HepG2 (cell line): ENCODE measurements at regions not wholly inside any gene's neighbourhood (a gene's known extent, or its start where the extent isn't known, plus 50 kb on each side); places are given as distances from the start of the nearest gene placed in this dataset.

Experiments
- BRCA1 ChIP-seq: sonication (generic); formaldehyde crosslinking; IDR thresholded peaks from 2 replicates; pipeline ENCODE4 v1.4.0; 2020; ENCODE audit warnings: missing genetic modification reagents
- ETV6 ChIP-seq: sonication (generic); formaldehyde crosslinking; conservative IDR thresholded peaks from 2 replicates; pipeline ENCODE4 v1.4.0; 2020; ENCODE audit warnings: missing genetic modification reagents
- GPBP1L1 ChIP-seq: sonication (generic); formaldehyde crosslinking; IDR thresholded peaks from 2 replicates; pipeline ENCODE4 v1.5.0; 2020; ENCODE audit warnings: mild to moderate bottlenecking, missing genetic modification reagents
- GRHL1 ChIP-seq: sonication (generic); formaldehyde crosslinking; conservative IDR thresholded peaks from 2 replicates; pipeline ENCODE4 v1.8.0; 2022; ENCODE audit warnings: missing genetic modification reagents
- MED8 ChIP-seq: sonication (generic); formaldehyde crosslinking; IDR thresholded peaks from 2 replicates; pipeline ENCODE4 v1.8.1; 2023; ENCODE audit warnings: mild to moderate bottlenecking, missing genetic modification reagents; ENCODE audit not compliant: insufficient replicate concordance
- NCOA1 ChIP-seq: sonication (generic); formaldehyde crosslinking; IDR thresholded peaks from 2 replicates; pipeline ENCODE4 v1.9.0; 2021; ENCODE audit warnings: missing genetic modification reagents
- NFATC3 ChIP-seq: sonication (generic); formaldehyde crosslinking; IDR thresholded peaks from 2 replicates; pipeline ENCODE4 v1.5.1; 2020; ENCODE audit warnings: mild to moderate bottlenecking, missing genetic modification reagents
- PCBP1 ChIP-seq: fragments of 200-400 bp; formaldehyde crosslinking; IDR thresholded peaks from 2 replicates; pipeline ENCODE4 v1.6.1; 2017; ENCODE audit warnings: mild to moderate bottlenecking, low read depth, low read length, borderline replicate concordance
- SKIL ChIP-seq: sonication (generic); formaldehyde crosslinking; IDR thresholded peaks from 2 replicates; pipeline ENCODE4 v1.8.0; 2022; ENCODE audit warnings: missing genetic modification reagents, mild to moderate bottlenecking, moderate library complexity, borderline replicate concordance
- SSRP1 ChIP-seq: IDR thresholded peaks from 2 replicates; pipeline ENCODE4 v1.6.1; 2016; ENCODE audit warnings: control low read depth
- TRIM22 ChIP-seq: fragments of 450-650 bp; IDR thresholded peaks from 2 replicates; pipeline ENCODE4 v1.6.1; 2017
- XBP1 ChIP-seq: sonication (generic); formaldehyde crosslinking; IDR thresholded peaks from 2 replicates; pipeline ENCODE4 v1.5.0; 2020; ENCODE audit warnings: missing genetic modification reagents
- ZBTB26 ChIP-seq: IDR thresholded peaks from 2 replicates; pipeline ENCODE4 v1.6.1; 2016; ENCODE audit warnings: missing compliant biosample characterization, missing genetic modification reagents, borderline replicate concordance
- ZFP41 ChIP-seq: sonication (generic); formaldehyde crosslinking; IDR thresholded peaks from 2 replicates; pipeline ENCODE4 v1.4.0; 2020; ENCODE audit warnings: mild to moderate bottlenecking, missing genetic modification reagents, borderline replicate concordance
- ZMAT3 ChIP-seq: sonication (generic); formaldehyde crosslinking; conservative IDR thresholded peaks from 2 replicates; pipeline ENCODE4 v1.7.0; 2021; ENCODE audit warnings: missing genetic modification reagents
- ZNF160 ChIP-seq: sonication (generic); formaldehyde crosslinking; IDR thresholded peaks from 2 replicates; pipeline ENCODE4 v1.8.0; 2022; ENCODE audit warnings: mild to moderate bottlenecking, inconsistent platforms, missing genetic modification reagents
- ZNF503 ChIP-seq: sonication (generic); formaldehyde crosslinking; IDR thresholded peaks from 2 replicates; pipeline ENCODE4 v1.4.0; 2020; ENCODE audit warnings: missing genetic modification reagents
- ZNF570 ChIP-seq: sonication (generic); formaldehyde crosslinking; IDR thresholded peaks from 2 replicates; pipeline ENCODE4 v1.4.0; 2020; ENCODE audit warnings: mild to moderate bottlenecking, missing genetic modification reagents, borderline replicate concordance
- ZNF589 ChIP-seq: sonication (generic); formaldehyde crosslinking; conservative IDR thresholded peaks from 2 replicates; pipeline ENCODE4 v1.8.0; 2022; ENCODE audit warnings: mild to moderate bottlenecking, moderate library complexity, missing genetic modification reagents
- ZNF639 ChIP-seq: conservative IDR thresholded peaks from 2 replicates; pipeline ENCODE4 v1.6.1; 2018; ENCODE audit warnings: missing genetic modification reagents

GRCh38 chr16:50468749-50469078 lies 79.5 kb upstream of the NKD1 start (continued):
- TF ChIP-seq ZNF503 (CRISPR knock-in tag) = no peak
- TF ChIP-seq SSRP1 = no peak
- no peak for TF ChIP-seq GPBP1L1 (CRISPR knock-in tag)
- TF ChIP-seq ZNF589 = no peak
- no peak for TF ChIP-seq NCOA1 (CRISPR knock-in tag)
- no peak for TF ChIP-seq ZMAT3
- no peak for TF ChIP-seq BRCA1
- no peak for TF ChIP-seq GRHL1 (CRISPR knock-in tag)
- TF ChIP-seq NFATC3 (CRISPR knock-in tag) = no peak
- TF ChIP-seq ZBTB26 = no peak
- TF ChIP-seq TRIM22 = no peak
- no peak for TF ChIP-seq ZNF160
- no peak for TF ChIP-seq XBP1 (CRISPR knock-in tag)
- no peak for TF ChIP-seq ETV6 (CRISPR knock-in tag)
- TF ChIP-seq PCBP1 = no peak
- no peak for TF ChIP-seq ZNF639 (CRISPR knock-in tag)
- TF ChIP-seq ZFP41 = no peak
- no peak for TF ChIP-seq ZNF570 (CRISPR knock-in tag)
- no peak for TF ChIP-seq SKIL (CRISPR knock-in tag)
- no peak for TF ChIP-seq MED8
